Parathyroid adenoma (tissue), 2 donors: ENCODE measurements at regions not wholly inside any gene's neighbourhood (a gene's known extent, or its start where the extent isn't known, plus 50 kb on each side); places are given as distances from the start of the nearest gene placed in this dataset.

Source experiments
- H2AFZ ChIP-seq: fragments of 300-600 bp; sonication (generic); one replicate; pipeline ENCODE4 v1.7.0; 2017; ENCODE audit warnings: antibody characterized with exemption, mild to moderate bottlenecking
- H3K27ac ChIP-seq: fragments of 300-600 bp; sonication (generic); one replicate; pipeline ENCODE4 v1.7.0; 2017
- H3K27me3 ChIP-seq: fragments of 300-600 bp; sonication (generic); one replicate; pipeline ENCODE4 v1.7.0; 2017; ENCODE audit warnings: low read length; ENCODE audit not compliant: control insufficient read depth, insufficient read depth
- H3K36me3 ChIP-seq: fragments of 300-600 bp; sonication (generic); one replicate; pipeline ENCODE4 v1.7.0; 2017; ENCODE audit warnings: low read length; ENCODE audit not compliant: control insufficient read depth, insufficient read depth
- H3K4me1 ChIP-seq: fragments of 300-600 bp; sonication (generic); one replicate; pipeline ENCODE4 v1.7.0; 2017; ENCODE audit warnings: control low read depth
- H3K4me2 ChIP-seq: fragments of 300-600 bp; sonication (generic); one replicate; pipeline ENCODE4 v1.7.0; 2017; ENCODE audit warnings: low read length
- H3K4me3 ChIP-seq: fragments of 300-600 bp; sonication (generic); one replicate; pipeline ENCODE4 v1.7.0; 2017; ENCODE audit warnings: low read depth, low read length
- H3K79me2 ChIP-seq: fragments of 300-600 bp; sonication (generic); one replicate; pipeline ENCODE4 v1.7.0; 2017; ENCODE audit warnings: control low read depth
- H3K9ac ChIP-seq: fragments of 300-600 bp; sonication (generic); one replicate; pipeline ENCODE4 v1.7.0; 2017; ENCODE audit warnings: mild to moderate bottlenecking
- H3K9me3 ChIP-seq: fragments of 300-600 bp; sonication (generic); one replicate; pipeline ENCODE4 v1.7.0; 2017; ENCODE audit warnings: low read length; ENCODE audit not compliant: control insufficient read depth
- CTCF ChIP-seq: fragments of 300-600 bp; sonication (generic); IDR thresholded peaks from one replicate; pipeline ENCODE4 v1.7.0; 2017; ENCODE audit warnings: antibody characterized with exemption, mild to moderate bottlenecking
- donor health status: primary hyperparathyroidism.

DNA sequence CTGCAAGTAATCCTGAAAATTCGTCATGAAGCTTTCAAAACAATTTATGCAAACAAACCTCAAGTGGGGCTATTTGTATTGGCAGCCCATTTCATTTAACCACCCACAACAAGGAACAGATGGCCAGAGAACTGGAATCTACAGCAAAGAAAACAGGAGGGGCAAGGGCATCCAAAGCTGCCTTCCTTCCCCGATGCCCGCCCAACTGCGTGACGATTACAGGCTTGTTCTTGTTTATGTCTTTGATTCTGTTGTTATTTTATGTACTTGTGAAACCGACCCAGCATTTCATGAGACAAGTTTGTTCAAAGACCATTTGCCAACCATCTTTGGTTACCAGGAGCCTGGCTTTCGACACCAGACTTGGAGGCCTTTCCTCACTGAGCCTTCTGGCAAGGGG lies 59.1 kb upstream of the IRX6 start:
- Histone ChIP-seq H3K27ac (no peak overlapping the region), H2AFZ (no peak overlapping the region), H3K4me2 (no peak overlapping the region), H3K27me3 (no peaks in the 10 kb centered on the region), H3K4me1 (no peaks in the 10 kb centered on the region), H3K79me2 (no peaks in the 10 kb centered on the region), H3K9ac (no peak overlapping the region), H3K36me3 (no peaks in the 10 kb centered on the region), H3K9me3 (no peaks in the 10 kb centered on the region), H3K4me3 (no peak overlapping the region)
- no peak for TF ChIP-seq CTCF

GRCh38 chr16:55265926-55266325 lies 58.1 kb upstream of the IRX6 start:
- no peak overlapping the region for H3K9ac ChIP-seq
- no peaks in the 10 kb centered on the region for H3K27me3 ChIP-seq
- TF ChIP-seq CTCF: no peak
- no peak overlapping the region for H3K4me2 ChIP-seq
- no peaks in the 10 kb centered on the region for H3K4me1 ChIP-seq
- H3K36me3 ChIP-seq: no peaks in the 10 kb centered on the region
- no peak overlapping the region for H3K27ac ChIP-seq
- no peaks in the 10 kb centered on the region for H3K79me2 ChIP-seq
- no peak overlapping the region for H3K4me3 ChIP-seq
- H3K9me3 ChIP-seq: no peaks in the 10 kb centered on the region
- H2AFZ ChIP-seq: no peak overlapping the region

DNA sequence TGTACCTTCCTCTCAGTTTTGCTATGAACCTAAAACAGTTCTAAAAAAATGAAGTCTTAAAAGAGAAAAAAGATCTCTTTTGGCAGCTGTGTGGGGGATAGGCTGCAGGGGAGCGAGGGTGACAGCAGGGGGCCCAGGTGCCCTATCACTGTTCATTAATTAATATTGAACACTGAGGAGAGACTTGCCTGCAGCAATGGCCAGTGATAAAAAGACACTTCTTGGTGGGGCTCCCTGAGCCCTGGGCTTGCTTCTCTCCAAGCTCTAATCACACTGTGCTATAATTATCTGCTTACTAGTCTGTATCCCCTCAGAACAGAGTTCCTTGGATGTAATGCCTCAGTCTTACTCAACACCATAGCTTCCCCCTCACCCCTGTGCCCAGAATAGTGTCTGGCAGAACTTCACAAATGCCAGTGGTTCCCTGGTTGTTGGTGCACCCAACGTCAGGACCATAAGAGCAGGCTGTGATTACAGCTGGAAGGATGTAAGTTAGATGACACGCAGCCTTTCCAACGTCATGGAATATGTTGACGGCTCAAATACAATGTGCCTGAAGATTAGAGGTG lies 52.0 kb upstream of the IRX6 start:
- Histone ChIP-seq H3K79me2 (no peaks in the 10 kb centered on the region), H3K9ac (no peak overlapping the region), H3K4me1 (no peaks in the 10 kb centered on the region), H3K27me3 (no peaks in the 10 kb centered on the region), H3K4me2 (no peak overlapping the region), H3K4me3 (no peak overlapping the region), H3K36me3 (no peaks in the 10 kb centered on the region), H3K27ac (no peak overlapping the region), H2AFZ (no peak overlapping the region), H3K9me3 (no peaks in the 10 kb centered on the region)
- no peak for TF ChIP-seq CTCF

- TF ChIP-seq CTCF: no peak
- H3K36me3 ChIP-seq: no peaks in the 10 kb centered on the region
- no peak overlapping the region for H3K9ac ChIP-seq
- no peaks in the 10 kb centered on the region for H3K79me2 ChIP-seq
- no peak overlapping the region for H3K4me3 ChIP-seq
- no peaks in the 10 kb centered on the region for H3K27me3 ChIP-seq
- no peak overlapping the region for H2AFZ ChIP-seq
- no peaks in the 10 kb centered on the region for H3K4me1 ChIP-seq
- H3K9me3 ChIP-seq: no peaks in the 10 kb centered on the region
- no peak overlapping the region for H3K4me2 ChIP-seq
- H3K27ac ChIP-seq: no peak overlapping the region
Measured at GRCh38 chr16:55272744-55273143, 51.3 kb upstream of the IRX6 start.

GRCh38 chr16:55273356-55273755 lies 50.6 kb upstream of the IRX6 start:
- no peak for TF ChIP-seq CTCF
- no peak overlapping the region for H2AFZ ChIP-seq
- no peak overlapping the region for H3K9ac ChIP-seq
- H3K9me3 ChIP-seq: no peaks in the 10 kb centered on the region
- H3K79me2 ChIP-seq: no peaks in the 10 kb centered on the region
- no peaks in the 10 kb centered on the region for H3K36me3 ChIP-seq
- no peak overlapping the region for H3K27ac ChIP-seq
- H3K4me1 ChIP-seq: no peaks in the 10 kb centered on the region
- H3K4me3 ChIP-seq: no peak overlapping the region
- H3K4me2 ChIP-seq: no peak overlapping the region
- no peaks in the 10 kb centered on the region for H3K27me3 ChIP-seq
